ENCODE measurements at regions not wholly inside any gene's neighbourhood (a gene's known extent, or its start where the extent isn't known, plus 50 kb on each side); places are given as distances from the start of the nearest gene placed in this dataset.

DNA sequence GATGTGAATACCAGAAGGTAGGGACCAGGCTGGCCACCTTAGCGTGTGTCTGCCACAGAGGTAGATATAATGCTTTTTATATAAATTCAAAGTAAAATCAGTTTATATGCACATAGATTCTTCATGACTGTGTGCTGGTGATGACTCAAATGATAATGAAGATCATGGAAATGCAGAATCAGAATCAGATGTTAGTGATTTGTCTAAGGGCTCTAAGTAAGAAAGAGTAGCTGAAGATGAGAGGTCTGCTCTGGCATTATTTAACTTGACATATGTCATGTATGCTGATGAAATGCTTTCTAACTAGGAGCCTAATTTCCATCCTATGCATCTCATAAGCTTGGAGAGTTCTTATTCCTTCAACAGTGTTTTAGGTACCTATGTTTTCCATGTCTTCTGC, 50.3 kb upstream of the DPH6 start:
- Histone ChIP-seq H3K27me3 (ENCODE audit: insufficient read depth, low read depth, severe bottlenecking) (no peaks in the 10 kb centered on the region), H3K27ac (no peak overlapping the region), H3K4me3 (ENCODE audit: low read depth, low read length) (no peak overlapping the region), H3K9me3 (ENCODE audit: severe bottlenecking) (no peaks in the 10 kb centered on the region), H3K36me3 (no peaks in the 10 kb centered on the region)
- no peak for TF ChIP-seq CTCF (IDR thresholded peaks at IDR 0.05; ENCODE audit: low read depth, low read length)
- no peak for DNase-seq

GRCh38 chr15:35602836-35603235, 56.9 kb upstream of the DPH6 start:
- H3K27ac ChIP-seq = no peak overlapping the region
- H3K9me3 ChIP-seq (ENCODE audit: severe bottlenecking) = no peaks in the 10 kb centered on the region
- no peaks in the 10 kb centered on the region for H3K36me3 ChIP-seq
- no peaks in the 10 kb centered on the region for H3K27me3 ChIP-seq (ENCODE audit: insufficient read depth, low read depth, severe bottlenecking)
- no peak for TF ChIP-seq CTCF (IDR thresholded peaks at IDR 0.05; ENCODE audit: low read depth, low read length)
- DNase-seq = no peak
- H3K4me3 ChIP-seq (ENCODE audit: low read depth, low read length) = no peak overlapping the region

DNA sequence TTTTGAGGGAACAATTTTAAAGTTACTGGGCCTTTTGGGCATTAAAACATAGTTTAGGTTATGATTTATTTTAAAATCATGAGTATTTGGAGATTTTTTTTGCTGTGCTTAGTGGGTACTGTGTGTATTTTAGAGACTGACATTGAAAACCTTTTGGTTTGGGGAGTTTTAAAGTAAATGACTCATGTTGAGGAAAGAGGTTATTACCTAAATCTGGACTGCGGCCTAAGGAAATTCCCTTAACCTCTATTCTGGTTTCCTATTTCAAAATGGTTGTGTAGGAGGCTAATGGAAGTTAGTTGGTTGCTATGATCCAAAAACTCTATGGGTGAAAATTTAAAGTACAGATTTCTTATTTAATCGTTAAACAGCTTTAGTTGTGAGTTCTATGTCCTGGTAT, 57.3 kb upstream of the DPH6 start:
- DNase-seq = no peak
- no peak for TF ChIP-seq CTCF (IDR thresholded peaks at IDR 0.05; ENCODE audit: low read depth, low read length)
- Histone ChIP-seq H3K27ac (no peak overlapping the region), H3K4me3 (ENCODE audit: low read depth, low read length) (no peak overlapping the region), H3K9me3 (ENCODE audit: severe bottlenecking) (no peaks in the 10 kb centered on the region), H3K36me3 (no peaks in the 10 kb centered on the region), H3K27me3 (ENCODE audit: insufficient read depth, low read depth, severe bottlenecking) (no peaks in the 10 kb centered on the region)

GRCh38 chr15:35603856-35604255, 57.9 kb upstream of the DPH6 start:
- no peak overlapping the region for H3K4me3 ChIP-seq (ENCODE audit: low read depth, low read length)
- no peaks in the 10 kb centered on the region for H3K9me3 ChIP-seq (ENCODE audit: severe bottlenecking)
- no peak overlapping the region for H3K27ac ChIP-seq
- no peak for TF ChIP-seq CTCF (IDR thresholded peaks at IDR 0.05; ENCODE audit: low read depth, low read length)
- H3K27me3 ChIP-seq (ENCODE audit: insufficient read depth, low read depth, severe bottlenecking) = no peaks in the 10 kb centered on the region
- no peak for DNase-seq
- no peaks in the 10 kb centered on the region for H3K36me3 ChIP-seq

DNA sequence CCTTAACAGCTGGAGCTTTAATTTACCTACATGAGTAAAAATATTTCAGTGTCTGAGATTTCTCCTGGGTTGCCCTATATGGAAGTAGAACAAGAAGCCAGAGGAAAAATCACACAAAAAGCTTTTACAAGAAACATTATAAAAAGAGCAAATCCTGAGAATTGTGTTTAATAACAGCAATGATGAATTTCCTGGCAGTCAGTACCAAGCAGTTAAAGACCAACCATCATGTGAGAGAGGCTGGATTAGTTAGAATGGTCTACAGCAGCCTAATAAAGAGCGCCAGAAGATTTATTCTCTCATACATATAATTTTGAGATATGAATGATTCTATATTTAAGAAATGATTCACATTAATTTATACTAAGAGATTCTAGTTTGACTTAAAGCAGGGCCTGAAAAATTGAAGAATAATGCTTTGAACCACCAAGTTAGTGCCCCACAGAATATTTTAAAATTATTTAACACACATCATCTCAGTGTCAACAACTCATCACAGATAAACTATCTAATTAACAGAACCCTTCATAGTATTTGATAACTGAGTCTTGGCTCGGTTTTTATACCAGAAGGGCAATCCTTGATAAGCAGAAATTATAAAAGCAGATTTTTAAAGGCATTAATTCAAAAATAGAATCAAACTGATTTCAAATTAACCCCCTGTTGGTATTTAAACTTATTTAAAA, 59.9 kb upstream of the DPH6 start:
- no peaks in the 10 kb centered on the region for H3K36me3 ChIP-seq
- H3K4me3 ChIP-seq (ENCODE audit: low read depth, low read length) = no peak overlapping the region
- peaks cover 2% of the 10 kb centered on the region for H3K9me3 ChIP-seq (ENCODE audit: severe bottlenecking)
- H3K27ac ChIP-seq = no peak overlapping the region
- no peaks in the 10 kb centered on the region for H3K27me3 ChIP-seq (ENCODE audit: insufficient read depth, low read depth, severe bottlenecking)
- no peak for TF ChIP-seq CTCF (IDR thresholded peaks at IDR 0.05; ENCODE audit: low read depth, low read length)
- DNase-seq = no peak

DNA sequence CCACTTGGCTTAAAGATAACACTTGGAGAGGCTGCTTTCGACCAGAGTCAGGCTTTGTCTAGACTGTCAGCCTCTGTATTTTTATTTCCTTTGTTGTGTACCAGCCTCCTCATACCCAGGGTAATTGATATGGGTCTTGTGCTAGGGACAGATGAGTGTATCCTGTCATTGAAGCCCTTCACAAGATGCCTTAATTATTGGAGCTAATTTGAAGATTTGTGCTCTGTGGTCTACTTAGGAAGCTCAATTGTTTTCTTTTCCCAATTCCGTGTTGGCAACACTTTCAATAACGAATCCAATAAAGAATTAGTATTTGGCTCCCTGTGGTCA, 60.5 kb upstream of the DPH6 start:
- H3K36me3 ChIP-seq = no peaks in the 10 kb centered on the region
- TF ChIP-seq CTCF (IDR thresholded peaks at IDR 0.05; ENCODE audit: low read depth, low read length) = no peak
- H3K9me3 ChIP-seq (ENCODE audit: severe bottlenecking) = peaks cover 2% of the 10 kb centered on the region
- no peak for DNase-seq
- no peak overlapping the region for H3K27ac ChIP-seq
- no peak overlapping the region for H3K4me3 ChIP-seq (ENCODE audit: low read depth, low read length)
- no peaks in the 10 kb centered on the region for H3K27me3 ChIP-seq (ENCODE audit: insufficient read depth, low read depth, severe bottlenecking)
